ENCODE measurements at regions not wholly inside any gene's neighbourhood (a gene's known extent, or its start where the extent isn't known, plus 50 kb on each side); places are given as distances from the start of the nearest gene placed in this dataset.
"Not testable (repeated sequence)": the region's sequence is repeated elsewhere in the genome, so short reads cannot be mapped to it uniquely, and the experiment has no call there.

GRCh38 chr2:111452208-111452607 is 331.5 kb downstream of the BCL2L11 start:
- not testable (repeated sequence) for TF ChIP-seq CTCF, POLR2A (IDR thresholded peaks at IDR 0.05)

All from sigmoid colon (tissue), 3 donors.